Inflammatory macrophage treated with lipopolysaccharide for 1 hour (primary cell): ENCODE measurements at regions not wholly inside any gene's neighbourhood (a gene's known extent, or its start where the extent isn't known, plus 50 kb on each side); places are given as distances from the start of the nearest gene placed in this dataset.

ENCODE experiments used
- DNase-seq, 2 donors: peaks; one replicate each; pipeline ENCODE4 v3.0.0-alpha.2; 2020 to 2022

- DNase-seq: no peak
Measured at GRCh38 chr12:19627719-19628118, 188.4 kb downstream of the AEBP2 start.

- no peak for DNase-seq
Measured at GRCh38 chr12:19630536-19630935, 191.2 kb downstream of the AEBP2 start.

GRCh38 chr12:19633194-19633593 lies 193.9 kb downstream of the AEBP2 start:
- DNase-seq: no peak

- DNase-seq: no peak
Measured at GRCh38 chr12:19633641-19634040, 194.3 kb downstream of the AEBP2 start.

GRCh38 chr12:19639781-19640415 lies 200.6 kb downstream of the AEBP2 start:
- DNase-seq: no peak

- no peak for DNase-seq
Measured at GRCh38 chr12:19641235-19642080, 202.2 kb downstream of the AEBP2 start.

GRCh38 chr12:19642345-19642744 lies 203.1 kb downstream of the AEBP2 start:
- peak; percentile 17 to 49 for DNase-seq

- peak in 1 of 2 donors; percentile 16 for DNase-seq
Measured at GRCh38 chr12:19643635-19644034, 204.3 kb downstream of the AEBP2 start.

- no peak for DNase-seq
Measured at GRCh38 chr12:19644571-19644970, 205.3 kb downstream of the AEBP2 start.

GRCh38 chr12:19645823-19646222 lies 206.5 kb downstream of the AEBP2 start:
- no peak for DNase-seq

- DNase-seq: peak; percentile 41 to 46
Measured at GRCh38 chr12:19646599-19646998, 207.3 kb downstream of the AEBP2 start.

GRCh38 chr12:19647806-19648556 lies 208.7 kb downstream of the AEBP2 start:
- DNase-seq: peak; percentile 27 to 30

GRCh38 chr12:19648591-19648990 lies 209.3 kb downstream of the AEBP2 start:
- no peak for DNase-seq

- DNase-seq: no peak
Measured at GRCh38 chr12:19652386-19652785, 213.1 kb downstream of the AEBP2 start.

- no peak for DNase-seq
Measured at GRCh38 chr12:19654650-19655376, 215.5 kb downstream of the AEBP2 start.

GRCh38 chr12:19657118-19657731 lies 217.9 kb downstream of the AEBP2 start:
- no peak for DNase-seq

- DNase-seq: no peak
Measured at GRCh38 chr12:19657732-19658130, 218.4 kb downstream of the AEBP2 start.

- no peak for DNase-seq
Measured at GRCh38 chr12:19659086-19659485, 219.8 kb downstream of the AEBP2 start.

- DNase-seq: no peak
Measured at GRCh38 chr12:19659501-19659900, 220.2 kb downstream of the AEBP2 start.

- DNase-seq: no peak
Measured at GRCh38 chr12:19665121-19665900, 226.0 kb downstream of the AEBP2 start.

GRCh38 chr12:19666070-19666469 lies 226.8 kb downstream of the AEBP2 start:
- DNase-seq: no peak

GRCh38 chr12:19669793-19670192 lies 230.5 kb downstream of the AEBP2 start:
- DNase-seq: no peak
